ENCODE measurements at regions not wholly inside any gene's neighbourhood (a gene's known extent, or its start where the extent isn't known, plus 50 kb on each side); places are given as distances from the start of the nearest gene placed in this dataset.

DNA sequence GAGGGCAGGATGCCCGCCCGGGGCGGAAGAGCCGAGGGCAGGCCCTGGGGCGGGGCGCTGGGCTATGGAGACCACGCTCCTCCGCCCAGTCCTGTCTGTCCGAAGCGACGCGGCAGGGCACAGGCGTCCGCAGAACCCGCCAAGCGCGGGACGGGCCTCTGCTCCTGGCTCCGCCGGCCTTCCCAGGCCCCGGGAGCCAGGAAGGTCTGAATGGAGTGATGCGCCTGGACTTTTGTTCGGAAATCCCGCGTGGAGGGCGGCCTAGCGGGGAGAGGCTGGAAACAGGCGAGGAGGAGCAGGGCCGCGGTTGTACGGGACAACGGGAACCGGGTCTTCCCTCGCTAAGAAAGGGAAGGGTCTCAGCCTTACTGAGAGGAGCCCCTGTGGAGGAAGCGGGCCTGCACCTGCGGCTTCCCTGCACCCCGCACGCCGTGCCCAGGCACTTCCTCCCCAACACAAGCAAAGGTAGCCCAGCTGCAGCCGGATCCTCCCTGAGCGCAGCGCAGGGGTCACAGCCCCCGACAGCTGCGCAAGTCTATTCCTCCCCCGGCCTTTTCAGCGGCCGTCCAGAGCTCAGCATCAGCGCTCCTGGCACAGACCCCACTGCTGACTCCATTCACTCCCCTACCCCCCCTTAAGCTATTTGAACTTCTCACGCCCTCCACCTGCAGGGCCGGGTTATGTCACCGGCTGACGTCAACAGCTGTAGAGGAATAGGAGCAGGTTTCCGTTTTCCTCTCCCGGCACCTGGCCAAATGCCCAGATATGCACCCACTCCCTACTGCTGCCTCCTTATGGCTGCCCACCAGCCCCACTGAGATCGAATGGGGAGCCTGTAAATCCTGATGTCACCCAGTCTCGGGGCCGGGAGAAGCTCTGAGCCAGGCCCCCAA, 143.2 kb upstream of the RET start:
- DNase-seq (ENCODE audit: low spot score): no peak

DNA sequence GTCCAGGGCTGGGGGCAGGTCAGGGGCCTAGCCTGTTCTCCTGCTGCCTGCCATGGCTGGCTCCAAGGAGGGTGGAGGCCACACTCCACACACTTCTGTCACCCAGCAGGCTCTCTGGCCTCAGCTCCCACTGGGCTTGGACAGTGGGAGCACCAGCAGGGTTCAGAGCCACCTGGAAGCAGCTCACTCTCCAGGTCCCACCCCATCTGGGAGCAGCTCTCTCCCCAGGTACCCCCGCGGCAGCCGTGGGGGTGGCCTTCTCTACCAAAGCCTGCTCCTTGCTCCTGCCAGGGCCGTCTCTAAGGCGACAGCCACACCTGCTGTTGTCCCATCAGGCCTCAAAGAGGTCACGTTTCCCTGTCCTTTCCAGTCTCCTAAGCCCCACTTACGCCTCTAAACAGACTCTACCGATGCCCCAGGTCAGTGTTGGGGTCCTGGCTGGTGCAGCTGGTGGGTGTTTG, 142.5 kb upstream of the RET start:
- DNase-seq (ENCODE audit: low spot score): no peak

DNA sequence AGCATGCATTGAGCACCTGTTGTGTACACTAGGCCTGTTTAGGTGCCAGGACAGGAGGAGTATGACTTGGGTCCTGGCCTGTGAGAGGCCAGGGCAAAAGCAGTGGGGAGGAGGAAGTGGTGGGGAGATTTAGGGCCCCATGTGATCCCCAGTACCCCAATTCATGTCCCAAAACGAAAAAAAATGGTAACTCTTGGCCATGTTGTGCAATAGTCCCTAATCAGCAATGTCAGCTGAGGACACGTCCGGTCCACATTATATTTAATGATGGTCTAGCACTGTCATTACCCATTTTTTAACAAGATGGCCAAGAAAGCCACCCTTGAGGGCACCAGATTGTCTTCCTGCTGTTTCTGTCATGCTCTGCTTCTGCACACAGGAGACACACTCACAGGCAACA, 142.0 kb upstream of the RET start:
- DNase-seq (ENCODE audit: low spot score): no peak

DNA sequence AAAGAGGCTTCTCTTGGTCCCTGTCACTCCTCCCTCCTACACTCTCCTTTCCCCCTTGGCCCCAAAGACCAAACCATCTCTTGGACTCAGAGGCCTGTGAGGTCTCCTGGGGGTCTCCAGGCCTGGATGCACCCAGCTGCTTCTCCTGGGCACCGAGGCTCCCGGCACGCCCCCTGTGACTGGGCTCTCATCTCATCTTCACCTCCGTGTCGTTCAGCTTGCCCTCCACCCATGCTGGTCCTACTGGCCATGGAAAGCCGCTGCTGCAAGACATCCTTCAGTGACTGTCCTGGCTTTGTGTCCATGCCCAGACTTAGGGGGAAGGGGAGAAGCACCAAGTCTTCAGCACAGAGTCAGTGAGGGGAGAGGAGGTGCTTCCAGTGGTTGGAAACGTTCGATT, 141.4 kb upstream of the RET start:
- no peak for DNase-seq (ENCODE audit: low spot score)

DNA sequence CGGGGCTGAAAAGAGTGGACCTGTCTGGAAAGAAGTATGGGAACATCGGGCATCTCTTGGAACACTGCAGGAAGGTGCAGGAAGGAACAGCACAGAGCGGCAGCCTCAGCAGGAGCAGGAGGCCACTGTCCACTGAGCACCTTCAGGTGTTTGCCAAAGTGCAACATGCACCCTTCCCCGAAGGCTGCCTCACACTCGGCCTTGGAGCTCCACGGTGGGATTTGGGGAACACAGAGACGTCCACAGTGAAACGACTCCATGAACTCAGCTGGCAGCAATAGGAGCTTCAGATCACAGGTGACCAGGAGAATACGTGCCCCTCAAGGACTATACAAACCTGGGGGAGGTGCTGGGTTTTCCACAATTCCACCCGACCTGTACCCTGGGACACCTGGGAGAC, 140.3 kb upstream of the RET start:
- no peak for DNase-seq (ENCODE audit: low spot score)

DNA sequence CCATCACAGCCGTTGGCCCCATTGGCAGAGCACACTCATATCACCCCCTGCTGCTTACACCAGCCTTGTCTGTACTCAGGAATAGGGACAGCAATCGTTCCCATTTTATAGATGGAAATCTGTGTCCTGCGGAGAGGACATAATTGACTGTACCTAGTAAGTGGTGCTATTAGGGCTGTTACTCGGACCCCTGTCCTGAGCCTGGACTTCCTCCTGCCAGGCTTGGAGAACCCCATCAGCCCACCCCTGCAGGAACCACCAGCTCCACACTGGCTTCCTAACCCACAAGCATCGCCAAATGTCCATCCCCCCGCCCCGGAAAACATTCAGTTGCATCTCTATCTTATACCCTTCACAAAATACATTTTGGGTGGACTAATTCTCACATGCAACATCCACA, 139.8 kb upstream of the RET start:
- no peak for DNase-seq (ENCODE audit: low spot score)

DNA sequence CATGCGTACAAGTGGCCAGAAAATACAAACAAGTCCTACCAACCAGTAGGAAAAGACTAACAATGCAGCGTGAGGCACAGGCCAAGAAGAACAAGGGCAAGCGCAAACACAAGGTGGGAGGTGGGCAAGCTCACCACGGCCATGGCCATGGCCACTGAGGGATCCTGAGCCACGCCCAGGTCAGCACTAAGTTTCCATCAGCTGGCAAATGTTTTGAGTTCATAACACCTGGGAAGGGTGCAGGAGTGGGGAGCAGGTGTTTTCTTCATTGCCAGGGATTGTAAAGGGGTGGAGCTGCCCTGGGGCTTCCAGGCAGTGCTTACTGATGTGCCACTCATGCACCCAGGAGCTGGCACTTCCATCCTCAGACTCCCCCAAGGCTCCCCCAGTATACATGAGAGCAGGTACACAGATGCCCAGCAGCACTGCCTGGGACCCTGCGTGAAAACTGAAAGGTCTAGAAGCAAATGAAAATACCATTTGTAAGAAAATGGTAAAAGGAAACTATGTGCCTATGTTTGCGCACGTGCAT, 139.2 kb upstream of the RET start:
- DNase-seq (ENCODE audit: low spot score): no peak

DNA sequence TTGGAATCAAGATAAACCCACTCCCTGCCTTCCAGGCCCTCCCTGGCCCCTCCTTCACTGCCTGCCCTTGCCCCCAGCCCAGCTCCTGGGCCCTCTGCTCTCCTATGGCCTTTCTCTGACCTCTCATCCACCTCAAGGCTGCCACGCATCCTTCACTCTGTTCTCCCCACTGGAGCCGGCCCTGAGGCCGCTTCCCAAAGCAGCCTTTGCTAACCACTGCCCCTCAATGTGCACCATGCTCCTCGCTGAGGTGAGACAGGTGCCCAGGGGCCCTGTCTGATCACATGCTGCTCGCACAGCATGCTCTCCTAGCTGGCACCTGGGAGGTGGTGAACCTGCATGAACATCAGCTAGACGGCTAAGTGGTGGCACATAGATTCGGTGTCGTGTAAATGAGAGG, 138.5 kb upstream of the RET start:
- DNase-seq (ENCODE audit: low spot score): no peak

DNA sequence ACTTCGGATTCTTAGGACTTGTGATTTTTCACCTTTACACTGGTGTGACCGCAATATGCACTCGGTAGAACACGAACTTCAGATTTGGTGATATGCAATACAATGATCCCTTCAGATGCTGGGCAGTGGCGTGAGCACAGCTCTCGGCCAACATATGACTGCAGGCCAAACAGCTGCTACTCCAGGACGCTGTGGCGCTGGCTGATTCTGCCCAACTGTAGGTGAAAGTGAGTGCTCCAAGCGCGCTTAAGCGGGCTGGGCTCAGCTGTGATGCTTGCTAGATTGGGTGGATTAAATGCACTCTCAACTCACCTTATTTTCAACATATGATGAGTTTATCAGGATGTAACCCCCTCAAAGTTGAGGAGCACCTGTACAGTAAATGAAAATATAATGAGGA, 137.6 kb upstream of the RET start:
- no peak for DNase-seq (ENCODE audit: low spot score)

DNA sequence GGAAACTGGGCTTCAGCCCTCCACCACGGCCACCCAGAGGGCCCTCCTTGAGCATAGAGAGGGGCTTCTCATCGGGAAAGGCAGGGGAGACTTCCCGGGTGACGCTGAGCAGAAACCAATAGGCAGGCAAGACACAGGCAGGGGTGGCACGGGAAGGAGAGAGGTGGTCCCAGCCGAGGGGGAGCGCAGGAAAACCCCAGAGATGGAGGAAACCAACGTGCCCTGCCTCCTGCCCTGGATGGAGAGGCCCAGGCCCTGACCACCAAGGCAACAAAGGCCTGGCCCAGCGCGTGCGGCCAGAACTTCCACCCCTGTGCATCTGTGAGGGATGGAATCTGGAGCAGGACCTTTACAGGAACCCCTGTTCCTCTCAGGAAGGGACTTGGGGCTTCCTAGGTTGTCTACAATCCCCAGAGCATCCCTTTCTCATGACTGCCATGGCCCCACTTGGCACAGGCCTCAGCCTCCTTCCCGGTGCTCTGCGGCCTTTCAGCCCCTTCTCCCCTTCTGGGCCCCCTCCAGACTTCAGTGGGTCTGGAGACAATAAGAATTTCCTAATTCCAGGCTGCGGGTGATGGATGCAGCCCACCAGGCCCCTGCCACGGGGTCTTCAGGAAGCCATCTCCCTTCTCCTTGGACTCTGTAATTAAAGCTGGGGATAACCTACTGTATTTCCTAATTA, 137.0 kb upstream of the RET start:
- no peak for DNase-seq (ENCODE audit: low spot score)

DNA sequence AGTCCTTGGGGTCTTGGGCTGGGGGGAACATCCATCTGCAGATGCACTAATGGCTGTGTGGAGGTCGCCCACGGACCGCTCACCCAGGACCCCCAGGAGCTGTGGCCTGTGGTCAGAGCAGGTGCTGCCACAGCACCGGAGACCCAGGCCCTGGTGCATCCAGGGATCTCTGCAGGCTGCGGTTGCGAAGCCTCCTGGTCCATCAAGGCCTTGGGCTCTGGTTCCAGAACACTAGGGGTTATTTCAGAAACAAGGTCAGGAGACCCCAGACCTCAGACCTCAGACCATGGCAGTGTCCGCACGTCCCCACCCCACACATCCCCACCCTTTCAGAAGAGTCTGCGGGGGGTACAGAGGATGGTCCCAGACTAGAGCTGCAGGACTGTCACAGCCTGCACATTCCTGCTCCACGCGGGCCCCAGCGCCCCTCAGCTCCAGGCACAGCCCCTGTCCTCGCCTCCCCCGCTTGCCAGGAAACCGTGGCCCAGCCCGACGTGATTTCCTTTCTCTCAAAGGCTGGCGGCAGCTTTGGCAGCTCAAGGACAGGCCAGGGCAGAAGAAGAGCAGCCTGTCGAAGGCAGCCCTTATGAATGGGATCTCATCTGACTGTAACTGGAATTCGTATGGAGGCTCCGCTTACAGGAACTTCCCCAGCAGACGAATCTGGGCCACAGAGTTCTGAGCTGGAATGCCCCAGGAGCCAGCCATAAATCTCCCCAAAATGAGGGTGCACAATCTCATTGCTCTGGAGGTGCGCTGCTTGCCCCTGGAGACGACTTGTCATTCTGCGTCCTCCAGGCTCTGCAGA, 136.2 kb upstream of the RET start:
- DNase-seq (ENCODE audit: low spot score): no peak

DNA sequence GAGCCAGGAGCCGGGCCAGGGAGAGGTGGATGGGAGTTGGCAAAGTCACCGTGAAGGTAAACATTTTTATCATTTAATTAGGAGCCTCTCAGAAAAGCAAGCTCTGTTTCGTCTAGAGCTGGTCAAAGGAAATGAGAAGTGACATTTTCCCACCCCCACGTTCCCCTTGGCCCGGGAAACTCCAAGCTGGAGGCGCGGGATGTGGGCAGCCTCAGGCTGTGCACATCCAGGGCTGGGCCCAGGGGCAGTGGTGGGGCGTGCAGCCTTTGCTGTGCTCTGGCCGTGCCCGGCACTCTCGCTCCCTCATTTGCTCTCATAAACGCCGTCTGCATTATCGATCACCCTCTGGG, 135.6 kb upstream of the RET start:
- DNase-seq (ENCODE audit: low spot score): no peak

DNA sequence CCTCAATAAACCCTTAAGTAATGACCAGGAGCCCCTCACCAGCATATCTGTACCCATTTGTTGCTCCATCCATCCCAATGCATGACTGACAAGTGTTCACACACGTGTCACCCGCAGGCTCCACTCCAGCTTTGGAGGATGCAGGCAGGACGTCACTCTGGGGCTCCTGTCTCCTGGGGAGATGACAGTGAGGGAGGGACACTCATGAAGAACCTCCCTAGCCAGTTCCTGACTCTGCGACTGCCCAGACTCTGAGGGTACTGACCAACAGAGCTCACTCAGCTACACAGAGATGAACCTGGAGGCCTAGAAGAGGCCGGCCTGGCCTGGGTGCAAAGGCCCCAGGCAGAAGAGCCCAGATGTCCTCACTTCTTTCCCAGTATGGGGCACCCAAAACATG, 135.1 kb upstream of the RET start:
- DNase-seq (ENCODE audit: low spot score): no peak

DNA sequence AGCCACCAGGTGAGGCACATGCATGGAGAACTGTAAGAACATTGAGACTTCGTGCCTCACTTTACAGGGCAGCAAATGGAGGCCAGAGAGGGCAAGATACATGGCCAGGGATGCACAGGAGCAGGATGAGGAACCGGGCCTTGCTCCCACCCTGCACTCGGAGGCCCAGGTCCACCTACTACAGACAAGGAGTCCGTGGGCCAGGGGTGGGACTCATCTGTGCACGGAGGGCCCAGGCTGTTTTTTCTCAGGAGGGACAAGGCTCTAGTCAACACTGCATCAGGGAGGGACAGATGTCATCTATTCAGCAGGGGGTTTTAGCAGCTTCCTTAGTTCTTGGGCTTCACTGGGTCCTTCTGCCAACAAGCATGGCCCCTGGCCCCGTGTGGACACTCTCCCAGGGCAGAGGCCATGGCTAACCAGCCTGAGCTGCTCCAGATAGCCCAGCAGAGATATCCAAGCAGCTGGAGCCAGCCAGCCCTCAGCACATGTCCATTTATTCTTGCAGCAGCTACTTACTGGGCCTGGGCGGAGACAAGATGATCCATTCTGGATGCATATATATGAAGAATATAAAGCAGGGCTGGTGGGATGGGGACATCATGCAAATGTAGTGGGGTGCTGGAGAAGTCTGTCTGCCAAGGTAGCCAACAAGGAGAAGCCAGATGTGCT, 134.5 kb upstream of the RET start:
- DNase-seq (ENCODE audit: low spot score): no peak

DNA sequence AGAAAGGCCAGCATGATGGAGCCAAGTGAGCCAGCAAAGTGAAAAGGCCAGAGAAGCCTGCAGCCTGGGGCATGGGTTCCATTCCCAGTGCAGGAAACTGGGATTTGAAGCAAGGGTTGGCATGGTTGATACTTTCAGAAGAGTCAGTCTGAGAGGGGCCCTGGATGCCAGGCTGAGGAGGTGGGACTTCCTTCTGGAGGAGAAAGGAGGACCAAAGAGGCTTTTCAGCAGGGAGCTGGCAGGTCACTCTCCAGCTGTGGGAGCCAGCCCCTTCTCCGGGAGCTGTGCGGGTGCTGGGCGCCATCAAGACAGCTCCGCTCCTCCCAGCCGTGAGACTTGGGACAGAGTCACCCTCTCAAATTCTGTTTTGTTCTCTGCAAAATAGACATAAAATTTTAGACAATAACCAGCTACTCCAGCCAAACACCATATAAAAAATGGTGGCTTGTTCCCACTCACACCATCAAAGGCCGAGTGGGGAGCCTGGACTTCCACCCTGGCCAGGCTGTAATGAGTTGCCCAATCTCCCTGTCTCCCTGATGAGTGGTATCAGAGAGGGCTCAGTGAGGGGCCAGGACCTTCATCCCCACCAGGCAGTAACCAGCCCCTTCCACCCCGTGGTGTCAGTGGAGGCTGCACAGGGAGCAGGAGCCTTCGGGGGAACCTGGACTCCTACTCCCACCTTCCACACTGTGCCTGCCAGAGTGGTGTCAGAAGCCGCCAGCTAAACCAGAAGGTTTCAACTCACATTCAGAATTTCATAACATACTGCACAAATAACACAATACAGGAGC, 133.6 kb upstream of the RET start:
- DNase-seq (ENCODE audit: low spot score): no peak

DNA sequence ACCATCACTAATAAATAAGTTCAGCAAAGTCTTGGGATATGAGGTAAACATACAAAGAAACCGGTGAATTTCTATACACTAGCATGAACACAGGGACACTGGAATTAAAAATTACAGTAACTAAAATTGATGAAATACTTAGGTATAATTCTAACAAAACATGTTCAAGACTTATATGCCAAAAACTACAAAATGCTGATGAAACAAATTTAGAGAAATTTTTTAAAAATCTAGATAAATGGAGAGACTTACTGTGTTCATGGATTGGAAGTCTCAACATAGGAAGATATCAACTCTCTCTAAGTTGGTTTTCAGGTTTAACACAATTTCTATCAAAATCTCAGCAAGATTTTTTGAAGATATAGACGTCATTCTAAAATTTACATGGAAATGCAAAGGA, 128.8 kb upstream of the RET start:
- DNase-seq (ENCODE audit: low spot score): no peak

DNA sequence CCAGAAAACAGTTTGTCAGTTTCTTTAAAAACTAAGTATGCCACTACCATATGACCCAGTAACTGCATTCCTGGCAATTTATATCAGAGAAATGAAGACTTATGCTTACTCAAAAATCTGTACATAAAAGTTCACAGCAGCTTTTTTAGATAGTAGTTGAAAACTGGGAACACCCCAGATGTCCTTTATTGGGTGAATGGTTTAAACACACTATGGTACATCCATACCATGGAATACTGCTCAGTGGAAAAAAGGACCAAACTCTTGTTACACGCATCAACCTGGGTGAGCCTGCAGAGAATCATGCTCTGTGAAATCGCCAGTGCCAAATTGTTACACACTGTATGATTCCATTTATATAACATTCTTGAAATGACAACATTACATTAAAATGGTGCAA, 127.6 kb upstream of the RET start:
- no peak for DNase-seq (ENCODE audit: low spot score)

DNA sequence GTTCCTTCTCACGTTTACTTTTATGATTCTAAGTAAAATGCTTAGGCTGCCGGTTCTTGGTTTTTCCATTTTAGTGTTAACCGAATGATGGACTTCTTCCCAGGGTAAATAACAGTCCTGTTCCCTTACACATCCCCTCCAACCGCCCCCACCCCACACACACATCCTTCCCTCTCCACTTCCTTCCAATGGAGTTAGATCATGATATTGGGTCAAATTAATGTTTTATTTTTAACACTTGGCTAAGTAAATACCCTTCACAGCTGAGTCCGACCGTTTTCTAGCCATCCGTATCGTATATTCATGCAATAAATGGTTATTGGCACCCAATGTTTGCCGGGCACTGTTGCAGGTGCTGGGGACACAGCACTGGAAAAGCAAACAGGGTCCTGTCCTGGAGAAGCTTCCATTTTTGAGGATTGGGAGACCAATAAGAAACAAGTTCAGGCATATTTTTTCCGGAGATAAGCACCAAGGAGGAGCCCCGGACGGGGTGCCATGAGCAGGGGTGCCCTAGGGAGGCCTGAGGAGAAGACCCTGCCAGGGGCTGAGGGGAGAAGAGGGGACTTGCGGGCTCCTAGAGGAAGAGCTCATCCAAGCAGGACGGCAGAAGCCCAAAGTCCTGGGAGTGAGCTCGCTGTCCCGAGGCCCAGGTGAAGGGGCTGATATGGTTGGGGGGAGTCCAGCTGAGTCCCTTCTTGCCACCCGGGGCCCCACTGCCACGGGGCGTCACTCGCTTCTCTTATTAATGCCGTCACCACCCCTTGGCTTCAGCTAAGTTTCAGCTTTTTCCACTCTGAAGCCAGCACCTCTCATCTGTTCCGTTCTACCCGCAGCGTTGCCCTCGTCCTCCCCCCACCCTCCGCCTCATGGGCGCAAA, 126.0 kb upstream of the RET start:
- no peak for DNase-seq (ENCODE audit: low spot score)

DNA sequence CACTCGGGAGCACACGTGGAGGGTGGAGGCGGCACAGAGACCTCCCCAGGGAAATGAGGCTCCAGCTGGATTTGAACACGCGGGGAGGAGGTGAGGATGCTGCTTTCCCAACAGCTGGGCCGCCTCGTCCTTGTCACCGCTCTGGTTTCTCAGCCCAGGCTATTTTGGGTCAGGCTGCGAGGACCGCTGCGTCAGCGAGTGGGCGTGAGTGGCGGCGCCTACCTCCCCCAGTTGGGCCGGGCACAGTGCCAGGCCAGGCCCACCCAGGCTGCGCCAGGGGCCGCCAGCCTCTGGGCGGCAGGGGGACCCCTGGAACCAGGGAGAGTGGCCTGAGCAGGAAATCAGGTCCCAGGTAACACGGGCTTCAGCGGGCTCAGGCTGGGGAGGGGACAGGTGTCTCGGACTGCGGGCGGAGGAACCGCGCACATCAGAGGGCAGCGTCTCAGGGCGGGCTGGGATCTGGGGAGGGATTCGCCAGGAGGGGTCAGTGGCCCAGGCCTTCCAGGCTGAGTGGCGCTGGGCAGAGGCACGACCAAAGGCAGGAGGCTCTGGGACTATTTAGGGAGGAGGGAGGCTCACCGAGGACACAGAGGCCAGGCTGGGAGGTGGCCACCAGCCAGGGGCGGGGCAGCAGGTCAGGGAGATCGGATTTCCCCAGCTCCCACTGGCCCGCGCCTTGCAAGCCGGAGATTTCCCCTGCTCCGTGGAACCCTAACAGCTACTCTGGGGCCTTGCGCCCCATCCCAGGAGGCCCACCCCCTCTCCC, 125.2 kb upstream of the RET start:
- DNase-seq (ENCODE audit: low spot score): no peak

Measured in AG08396 (cell line).